ENCODE measurements at regions not wholly inside any gene's neighbourhood (a gene's known extent, or its start where the extent isn't known, plus 50 kb on each side); places are given as distances from the start of the nearest gene placed in this dataset.

GRCh38 chr10:83572036-83572435, 567.3 kb upstream of the GHITM start:
- no peak for DNase-seq (ENCODE audit: low spot score)

- no peak for DNase-seq (ENCODE audit: low spot score)
These were observed 564.5 kb upstream of the GHITM start for GRCh38 chr10:83574770-83575169.

DNA sequence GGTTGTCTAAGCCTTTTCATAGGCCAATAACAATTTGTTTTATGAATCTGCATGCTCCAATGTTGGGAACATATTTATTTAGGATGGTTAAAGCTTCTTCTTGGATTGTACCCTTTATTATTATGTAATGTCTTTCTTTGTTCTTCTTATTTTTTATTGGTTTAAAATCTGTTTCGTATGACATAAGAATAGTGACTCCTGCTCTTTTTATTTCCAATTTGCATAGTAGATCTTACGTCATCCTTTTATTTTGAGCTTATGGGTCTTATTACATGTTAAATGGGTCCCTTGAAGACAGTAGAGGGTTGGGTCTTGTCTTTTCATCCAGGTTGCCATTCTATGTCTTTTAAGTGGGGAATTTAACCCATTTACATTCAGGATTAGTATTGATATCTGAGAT, 561.9 kb upstream of the GHITM start:
- no peak for DNase-seq (ENCODE audit: low spot score)

DNA sequence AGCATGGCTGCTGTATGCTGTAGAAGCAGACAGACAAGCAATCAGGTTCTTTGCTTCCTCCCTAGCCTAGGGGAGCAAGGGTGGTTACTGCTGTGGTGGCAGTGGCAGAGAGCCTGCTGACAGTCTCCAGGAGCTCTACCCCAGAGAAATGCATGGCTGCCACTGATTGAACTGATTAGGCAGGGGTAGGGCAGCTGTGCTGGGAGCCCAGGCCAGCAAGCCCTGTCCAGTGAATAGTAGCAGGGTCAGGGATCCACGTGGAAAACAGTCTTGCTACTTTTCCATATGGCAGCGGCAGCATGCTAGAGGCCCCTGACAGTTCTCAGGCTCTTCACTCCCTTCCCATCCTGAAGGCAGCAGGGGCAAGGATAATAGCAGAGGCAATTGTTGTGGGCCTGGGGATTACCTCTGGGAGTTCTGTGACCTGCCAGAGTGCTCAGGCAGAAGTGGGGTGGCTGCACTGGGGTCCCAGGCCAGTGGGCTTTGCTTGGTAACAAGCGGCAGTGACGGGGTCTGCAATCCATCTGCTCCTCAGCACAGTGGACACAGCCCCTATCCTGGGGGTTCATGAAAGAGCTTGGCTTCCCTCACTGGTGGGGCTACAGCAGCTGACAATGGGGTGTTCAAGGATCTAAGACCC, 558.8 kb upstream of the GHITM start:
- no peak for DNase-seq (ENCODE audit: low spot score)

DNA sequence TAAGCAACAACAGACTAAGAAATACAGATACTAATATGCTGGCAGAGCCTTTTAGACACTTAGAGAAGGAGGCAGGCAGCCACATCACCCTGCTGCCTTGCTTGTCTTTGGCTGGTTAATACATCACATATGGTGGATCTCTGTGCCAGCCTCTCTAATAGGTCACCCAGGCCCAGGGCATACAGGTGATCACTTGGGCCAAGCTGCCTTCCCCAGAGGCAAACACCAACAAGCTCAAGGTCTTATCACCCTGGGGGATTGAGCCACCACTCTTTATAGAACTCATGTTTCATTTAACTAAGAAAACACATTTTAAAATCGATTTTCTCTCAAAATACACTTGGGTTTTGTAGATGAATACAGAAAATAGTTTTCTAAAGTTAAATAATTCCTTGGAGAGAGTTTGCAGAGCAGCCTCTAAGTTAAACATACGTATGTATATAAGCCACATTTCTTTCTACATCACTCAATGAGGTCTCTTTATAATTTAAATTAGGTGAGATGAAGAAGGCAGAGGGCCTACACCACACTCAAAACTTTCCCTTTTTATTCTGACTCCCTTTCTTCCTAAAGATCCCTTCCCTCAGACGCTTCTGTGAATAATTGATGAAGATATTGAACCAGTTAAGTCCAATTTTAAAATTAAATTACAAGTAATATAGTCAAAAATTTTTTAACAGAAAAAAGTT, 556.8 kb upstream of the GHITM start:
- no peak for DNase-seq (ENCODE audit: low spot score)

DNA sequence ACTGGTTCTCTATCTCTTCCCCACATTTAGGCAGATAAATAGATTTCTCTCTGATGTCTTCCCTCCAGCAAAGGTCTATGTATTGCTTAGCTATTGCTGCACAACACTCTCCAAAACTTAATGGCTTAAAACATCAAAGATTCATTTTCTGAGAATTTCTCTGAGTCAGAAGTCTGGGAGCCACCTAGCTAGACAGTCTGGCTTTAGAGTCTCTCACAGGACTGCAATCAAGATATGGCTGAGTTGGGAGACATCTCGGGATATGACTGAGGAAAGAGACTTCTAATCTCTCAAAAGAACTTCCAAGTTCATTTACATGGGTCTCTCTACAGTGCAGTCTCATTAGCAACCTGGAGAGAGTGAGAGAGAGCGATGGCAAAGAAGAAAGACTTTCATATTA, 553.6 kb upstream of the GHITM start:
- DNase-seq (ENCODE audit: low spot score), result no peak

GRCh38 chr10:83592337-83592935, 546.9 kb upstream of the GHITM start:
- no peak for DNase-seq (ENCODE audit: low spot score)

- no peak for DNase-seq (ENCODE audit: low spot score)
These were observed 535.6 kb upstream of the GHITM start for GRCh38 chr10:83603708-83604107.

GRCh38 chr10:83605783-83606630, 533.3 kb upstream of the GHITM start:
- DNase-seq (ENCODE audit: low spot score), result no peak

- no peak for DNase-seq (ENCODE audit: low spot score)
These were observed 531.2 kb upstream of the GHITM start for GRCh38 chr10:83607959-83608745.

- DNase-seq (ENCODE audit: low spot score), result no peak
These were observed 527.3 kb upstream of the GHITM start for GRCh38 chr10:83612050-83612449.

GRCh38 chr10:83612746-83613145, 526.6 kb upstream of the GHITM start:
- DNase-seq (ENCODE audit: low spot score), result no peak

- no peak for DNase-seq (ENCODE audit: low spot score)
These were observed 522.1 kb upstream of the GHITM start for GRCh38 chr10:83617172-83617571.

DNA sequence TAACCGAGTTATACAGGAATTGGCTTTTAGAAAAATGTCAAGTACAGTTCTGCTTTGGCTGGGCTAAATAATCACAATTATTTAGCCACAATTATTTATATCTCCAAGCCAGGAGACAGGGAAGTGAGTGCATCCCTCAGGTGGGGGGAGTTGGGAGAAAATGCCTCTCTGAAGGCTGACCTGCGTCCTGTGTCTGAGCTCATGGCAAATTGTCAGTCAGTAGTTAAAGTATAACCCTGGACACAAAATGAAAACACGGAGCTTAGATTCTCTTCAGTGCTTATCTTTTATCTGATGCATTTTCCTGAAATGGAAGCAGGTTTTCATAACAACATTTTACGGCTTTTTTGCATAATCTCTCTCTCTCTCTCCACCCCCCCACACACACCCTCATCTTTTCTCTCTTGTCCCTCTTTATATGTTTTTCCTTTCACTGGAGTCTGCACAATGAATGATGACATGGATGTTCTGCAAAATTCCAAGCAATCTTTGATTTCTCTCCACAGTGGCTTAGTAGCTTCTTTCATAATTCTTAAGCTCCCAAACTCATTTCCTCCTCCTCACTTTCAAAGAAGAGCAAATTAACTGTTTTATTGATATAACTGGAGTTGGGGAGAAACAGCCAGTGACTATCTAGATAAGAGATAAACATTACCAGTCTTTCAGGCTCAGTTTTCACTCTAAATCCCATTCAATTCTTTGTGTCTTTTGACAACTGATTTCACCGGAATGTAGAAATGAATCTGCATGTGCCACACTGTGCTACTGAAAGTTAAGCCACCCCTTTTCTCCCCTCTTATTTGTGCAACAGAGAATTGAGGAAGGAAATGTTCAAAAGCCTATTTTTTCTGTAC, 521.4 kb upstream of the GHITM start:
- DNase-seq (ENCODE audit: low spot score), result no peak

DNA sequence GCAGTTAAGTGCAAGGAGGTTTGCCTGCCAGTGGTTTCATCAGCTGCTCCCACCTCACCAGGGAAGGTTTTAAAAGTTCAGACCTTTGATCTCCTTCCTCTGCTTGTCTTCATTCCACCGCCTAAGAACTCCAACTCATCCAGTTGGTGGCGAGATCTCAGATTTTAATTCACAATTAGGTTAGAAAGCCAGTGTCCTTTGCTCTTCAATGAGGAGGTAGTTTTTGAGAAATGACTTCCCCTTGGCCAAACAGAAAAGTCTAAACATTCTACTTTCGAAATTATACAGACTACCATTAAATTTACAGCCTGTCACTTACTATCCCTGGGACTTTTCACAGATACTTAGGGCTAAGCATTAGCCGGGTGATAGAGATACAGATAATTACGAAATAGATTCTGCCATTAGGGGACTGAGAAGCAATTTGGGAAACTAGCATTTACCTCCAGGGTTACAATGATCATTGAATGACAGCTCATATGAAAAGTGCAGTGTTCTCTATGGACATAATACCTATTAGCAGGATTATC, 513.4 kb upstream of the GHITM start:
- DNase-seq (ENCODE audit: low spot score), result no peak

GRCh38 chr10:83632701-83633100, 506.6 kb upstream of the GHITM start:
- no peak for DNase-seq (ENCODE audit: low spot score)

DNA sequence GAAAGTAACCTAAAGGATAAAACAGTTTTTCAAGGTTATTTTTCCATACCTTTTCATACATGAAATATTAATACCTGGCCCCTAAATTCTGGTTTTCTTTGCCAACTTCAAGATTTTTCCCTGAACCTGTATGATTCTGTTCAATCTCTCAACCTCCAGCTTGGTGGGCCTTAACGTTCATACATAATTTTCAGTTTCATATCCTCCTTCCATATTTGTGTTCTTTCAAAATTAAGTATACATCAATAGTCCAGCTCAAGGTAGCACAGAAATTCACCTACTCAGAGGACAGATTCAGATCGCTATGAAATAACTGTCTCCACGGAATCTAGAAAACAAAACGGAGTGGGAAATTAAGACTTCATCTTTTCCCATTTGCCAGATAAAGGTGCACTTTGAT, 505.8 kb upstream of the GHITM start:
- DNase-seq (ENCODE audit: low spot score), result no peak

DNA sequence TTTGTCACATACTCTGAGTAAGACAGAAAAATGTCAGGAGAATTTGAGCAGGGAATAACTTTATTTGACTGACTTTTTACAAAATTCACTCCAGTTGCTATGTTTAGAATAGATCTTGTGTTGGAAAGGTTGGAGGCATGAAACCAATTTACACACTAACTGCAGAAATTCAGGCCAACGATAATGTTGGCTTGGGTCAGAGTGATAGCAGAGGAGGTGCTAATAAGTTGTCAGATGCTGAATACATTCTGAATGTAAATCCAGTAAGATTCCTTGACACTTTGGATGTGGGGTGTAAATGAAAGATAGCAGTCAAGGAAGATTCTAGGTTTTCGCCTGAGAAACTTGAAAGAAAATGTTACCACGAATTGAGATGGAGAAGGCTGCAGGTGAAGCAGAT, 502.5 kb upstream of the GHITM start:
- DNase-seq (ENCODE audit: low spot score), result no peak

DNA sequence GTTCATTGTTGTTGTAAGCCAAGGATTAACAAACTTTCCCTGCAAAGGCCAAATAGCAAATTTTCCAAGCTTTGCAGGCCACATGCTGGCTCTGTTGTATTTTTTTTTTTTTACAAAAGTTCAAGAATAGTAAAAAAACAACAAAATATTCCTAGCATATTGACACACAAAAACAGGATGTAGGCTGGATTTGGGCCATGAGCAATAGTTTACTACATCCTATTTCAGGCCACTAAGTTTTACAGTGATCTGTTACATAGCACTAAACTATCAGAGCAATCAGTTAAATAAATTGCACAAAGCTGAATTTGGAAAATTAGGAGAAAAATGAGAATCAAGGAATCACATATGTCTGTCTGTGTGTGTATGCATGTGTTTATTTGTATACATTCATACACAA, 491.8 kb upstream of the GHITM start:
- no peak for DNase-seq (ENCODE audit: low spot score)

- no peak for DNase-seq (ENCODE audit: low spot score)
These were observed 491.1 kb upstream of the GHITM start for GRCh38 chr10:83648201-83648600.
